ENCODE measurements at regions not wholly inside any gene's neighbourhood (a gene's known extent, or its start where the extent isn't known, plus 50 kb on each side); places are given as distances from the start of the nearest gene placed in this dataset.

- H3K9me3 ChIP-seq (ENCODE audit: control insufficient read depth, low read length) = no peaks in the 10 kb centered on the region
- no peaks in the 10 kb centered on the region for H3K36me3 ChIP-seq (ENCODE audit: control insufficient read depth, insufficient read depth, low read length)
- no peaks in the 10 kb centered on the region for H3K4me1 ChIP-seq (ENCODE audit: control insufficient read depth, insufficient read depth, low read length, poor library complexity, severe bottlenecking)
- H3K4me3 ChIP-seq (ENCODE audit: extremely low read depth, insufficient read depth, low read length, poor library complexity, severe bottlenecking) = no peak overlapping the region
- no peak overlapping the region for H3K27ac ChIP-seq (ENCODE audit: low read depth, low read length, severe bottlenecking)
Observed at GRCh38 chr2:33730804-33731203, 131.7 kb upstream of the FAM98A start.

DNA sequence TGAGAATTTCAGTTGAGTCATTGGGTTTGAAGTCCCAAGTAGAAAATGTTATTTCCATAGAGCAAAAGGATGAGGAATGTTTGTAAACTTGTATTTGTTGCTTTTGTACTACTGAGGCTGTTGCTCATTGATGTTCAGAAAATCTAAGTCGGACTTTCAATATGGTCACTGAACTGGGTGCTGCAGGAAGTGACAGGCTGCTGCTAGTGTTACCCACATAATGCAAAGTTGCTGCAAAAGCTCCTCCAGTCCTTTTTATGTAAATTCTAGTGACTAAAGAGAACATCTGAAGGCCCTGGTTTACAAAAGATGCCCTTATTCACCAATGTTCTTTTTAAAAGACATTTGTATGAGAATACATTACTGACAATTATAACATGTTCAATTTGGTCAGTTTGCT, 131.1 kb upstream of the FAM98A start:
- Histone ChIP-seq H3K9me3 (ENCODE audit: control insufficient read depth, low read length) (no peaks in the 10 kb centered on the region), H3K4me3 (ENCODE audit: extremely low read depth, insufficient read depth, low read length, poor library complexity, severe bottlenecking) (no peak overlapping the region), H3K36me3 (ENCODE audit: control insufficient read depth, insufficient read depth, low read length) (no peaks in the 10 kb centered on the region), H3K27ac (ENCODE audit: low read depth, low read length, severe bottlenecking) (no peak overlapping the region), H3K4me1 (ENCODE audit: control insufficient read depth, insufficient read depth, low read length, poor library complexity, severe bottlenecking) (no peaks in the 10 kb centered on the region)
- 67 to 75% methylated on average over 1 of the region's 1 CpG for WGBS, 2 experiments (ENCODE audit: insufficient coverage in 2 of 2)

GRCh38 chr2:33729353-33729752, 130.3 kb upstream of the FAM98A start:
- no peaks in the 10 kb centered on the region for H3K36me3 ChIP-seq (ENCODE audit: control insufficient read depth, insufficient read depth, low read length)
- H3K27ac ChIP-seq (ENCODE audit: low read depth, low read length, severe bottlenecking) = no peak overlapping the region
- no peaks in the 10 kb centered on the region for H3K9me3 ChIP-seq (ENCODE audit: control insufficient read depth, low read length)
- H3K4me3 ChIP-seq (ENCODE audit: extremely low read depth, insufficient read depth, low read length, poor library complexity, severe bottlenecking) = no peak overlapping the region
- no CpG with 5 or more reads among the region's 1 CpG for WGBS, 2 experiments (ENCODE audit: insufficient coverage in 2 of 2)
- no peaks in the 10 kb centered on the region for H3K4me1 ChIP-seq (ENCODE audit: control insufficient read depth, insufficient read depth, low read length, poor library complexity, severe bottlenecking)

DNA sequence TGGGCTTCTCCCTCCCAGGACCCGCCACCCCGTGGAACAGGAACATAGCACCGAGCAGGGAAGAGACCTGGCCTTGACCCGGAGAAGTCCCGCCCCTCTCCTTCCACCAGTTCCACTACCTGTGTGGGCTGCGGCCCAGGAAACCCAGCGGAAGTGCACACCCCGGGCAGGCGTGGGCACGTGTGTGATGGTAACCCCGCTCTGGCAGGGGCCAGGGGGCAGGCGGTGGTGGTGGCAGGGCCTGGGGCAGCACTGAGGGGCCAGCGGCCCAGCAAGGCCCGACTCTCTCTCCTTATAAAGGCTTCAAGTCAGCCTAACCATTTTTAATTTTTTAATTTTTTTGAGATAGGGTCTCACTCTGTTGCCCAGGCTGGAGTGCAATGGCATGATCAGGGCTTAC, 129.0 kb upstream of the FAM98A start:
- no peak overlapping the region for H3K27ac ChIP-seq (ENCODE audit: low read depth, low read length, severe bottlenecking)
- H3K4me3 ChIP-seq (ENCODE audit: extremely low read depth, insufficient read depth, low read length, poor library complexity, severe bottlenecking) = no peak overlapping the region
- WGBS, 2 experiments (ENCODE audit: insufficient coverage in 2 of 2) = 88 to 95% methylated on average over 8 to 11 of the region's 14 CpGs
- no peaks in the 10 kb centered on the region for H3K4me1 ChIP-seq (ENCODE audit: control insufficient read depth, insufficient read depth, low read length, poor library complexity, severe bottlenecking)
- no peaks in the 10 kb centered on the region for H3K36me3 ChIP-seq (ENCODE audit: control insufficient read depth, insufficient read depth, low read length)
- H3K9me3 ChIP-seq (ENCODE audit: control insufficient read depth, low read length) = no peaks in the 10 kb centered on the region

DNA sequence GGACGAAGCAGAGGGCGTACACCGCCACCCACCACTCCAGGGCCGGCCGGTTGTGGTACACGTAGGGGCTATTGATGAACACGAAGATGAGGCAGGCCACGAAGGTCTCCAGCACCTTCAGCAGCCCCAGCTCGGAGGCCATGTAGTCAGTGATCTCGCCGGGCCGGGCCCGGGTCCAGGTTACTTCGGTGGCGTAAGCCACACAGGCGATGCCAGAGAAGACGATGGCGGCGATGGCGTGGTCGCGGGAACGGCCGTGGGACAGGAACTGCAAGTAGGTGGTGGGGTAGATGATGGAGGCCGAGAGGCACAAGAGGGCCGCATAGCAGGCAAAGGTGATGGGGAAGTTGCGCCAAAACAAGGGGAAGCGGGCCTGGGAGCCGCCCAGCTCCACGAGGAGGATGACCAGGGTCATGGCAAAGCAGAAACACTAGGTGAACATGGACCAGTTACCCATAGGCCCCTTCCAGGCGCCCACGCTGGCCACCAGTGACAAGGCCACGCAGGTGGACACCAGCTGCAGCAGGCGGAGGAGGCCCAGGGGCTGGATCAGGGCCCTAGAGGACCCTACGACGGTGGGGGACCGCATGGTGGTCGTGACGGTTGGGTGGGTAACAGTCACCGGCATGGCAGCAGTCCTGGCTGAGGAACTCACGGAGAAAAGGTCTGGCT, 128.4 kb upstream of the FAM98A start:
- H3K27ac ChIP-seq (ENCODE audit: low read depth, low read length, severe bottlenecking) = no peak overlapping the region
- no peaks in the 10 kb centered on the region for H3K36me3 ChIP-seq (ENCODE audit: control insufficient read depth, insufficient read depth, low read length)
- no peak overlapping the region for H3K4me3 ChIP-seq (ENCODE audit: extremely low read depth, insufficient read depth, low read length, poor library complexity, severe bottlenecking)
- H3K4me1 ChIP-seq (ENCODE audit: control insufficient read depth, insufficient read depth, low read length, poor library complexity, severe bottlenecking) = no peaks in the 10 kb centered on the region
- no peaks in the 10 kb centered on the region for H3K9me3 ChIP-seq (ENCODE audit: control insufficient read depth, low read length)
- 93 to 98% methylated on average over 37 to 41 of the region's 41 CpGs for WGBS, 2 experiments (ENCODE audit: insufficient coverage in 2 of 2)

GRCh38 chr2:33726415-33726814, 127.3 kb upstream of the FAM98A start:
- Histone ChIP-seq H3K9me3 (ENCODE audit: control insufficient read depth, low read length) (no peaks in the 10 kb centered on the region), H3K4me1 (ENCODE audit: control insufficient read depth, insufficient read depth, low read length, poor library complexity, severe bottlenecking) (no peaks in the 10 kb centered on the region), H3K27ac (ENCODE audit: low read depth, low read length, severe bottlenecking) (no peak overlapping the region), H3K36me3 (ENCODE audit: control insufficient read depth, insufficient read depth, low read length) (no peaks in the 10 kb centered on the region), H3K4me3 (ENCODE audit: extremely low read depth, insufficient read depth, low read length, poor library complexity, severe bottlenecking) (no peak overlapping the region)
- WGBS, 2 experiments (ENCODE audit: insufficient coverage in 2 of 2) = 97 to 98% methylated on average over 3 to 7 of the region's 8 CpGs

- Histone ChIP-seq H3K9me3 (ENCODE audit: control insufficient read depth, low read length) (no peaks in the 10 kb centered on the region), H3K4me1 (ENCODE audit: control insufficient read depth, insufficient read depth, low read length, poor library complexity, severe bottlenecking) (no peaks in the 10 kb centered on the region), H3K27ac (ENCODE audit: low read depth, low read length, severe bottlenecking) (no peak overlapping the region), H3K36me3 (ENCODE audit: control insufficient read depth, insufficient read depth, low read length) (no peaks in the 10 kb centered on the region), H3K4me3 (ENCODE audit: extremely low read depth, insufficient read depth, low read length, poor library complexity, severe bottlenecking) (no peak overlapping the region)
- 70 to 100% methylated on average over 1 to 3 of the region's 3 CpGs for WGBS, 2 experiments (ENCODE audit: insufficient coverage in 2 of 2)
Observed at GRCh38 chr2:33723329-33723728, 124.2 kb upstream of the FAM98A start.

DNA sequence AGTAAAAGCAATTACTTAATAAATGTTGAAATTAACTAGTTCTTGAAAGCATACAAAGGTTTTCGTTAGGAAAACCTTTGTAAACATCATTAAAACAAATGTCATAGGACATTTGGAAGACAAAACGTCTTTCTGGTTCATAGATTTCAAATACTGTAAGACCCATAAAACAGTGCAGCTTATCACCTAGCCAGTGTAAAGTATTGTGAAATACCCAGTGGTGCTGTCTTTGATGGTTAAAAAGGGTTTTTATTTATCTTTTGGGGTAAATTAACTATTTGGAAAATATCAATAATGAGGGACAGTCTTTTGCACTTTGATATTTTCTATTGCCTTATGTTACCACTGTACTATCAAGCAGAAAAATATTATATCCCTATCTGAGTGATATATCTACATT, 120.0 kb upstream of the FAM98A start:
- WGBS, 2 experiments (ENCODE audit: insufficient coverage in 2 of 2) = no CpG with 5 or more reads among the region's 2 CpGs
- Histone ChIP-seq H3K4me3 (ENCODE audit: extremely low read depth, insufficient read depth, low read length, poor library complexity, severe bottlenecking) (no peak overlapping the region), H3K27ac (ENCODE audit: low read depth, low read length, severe bottlenecking) (no peak overlapping the region)

DNA sequence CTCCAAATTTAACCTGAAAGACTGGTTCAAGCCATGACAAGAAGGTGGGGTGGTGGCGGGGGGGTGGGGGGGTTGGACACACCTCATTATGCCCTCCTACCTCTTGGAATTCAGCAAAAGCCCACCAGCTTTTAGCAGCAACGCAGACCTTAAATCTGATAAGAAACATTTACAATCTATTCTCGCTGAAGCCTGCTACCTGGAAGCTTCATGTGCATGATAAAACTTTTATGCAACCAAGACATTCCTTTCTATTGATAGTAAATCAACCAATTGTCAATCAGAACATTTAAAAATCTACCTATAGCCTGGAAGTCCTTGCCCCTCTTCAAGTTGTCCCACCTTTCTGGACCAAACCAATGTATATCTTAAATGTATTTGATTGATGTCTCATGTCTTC, 113.6 kb upstream of the FAM98A start:
- Histone ChIP-seq H3K27ac (ENCODE audit: low read depth, low read length, severe bottlenecking) (no peak overlapping the region), H3K4me1 (ENCODE audit: control insufficient read depth, insufficient read depth, low read length, poor library complexity, severe bottlenecking) (no peaks in the 10 kb centered on the region), H3K9me3 (ENCODE audit: control insufficient read depth, low read length) (no peaks in the 10 kb centered on the region), H3K36me3 (ENCODE audit: control insufficient read depth, insufficient read depth, low read length) (no peaks in the 10 kb centered on the region), H3K4me3 (ENCODE audit: extremely low read depth, insufficient read depth, low read length, poor library complexity, severe bottlenecking) (no peak overlapping the region)
- 77 to 93% methylated on average over 2 of the region's 3 CpGs for WGBS, 2 experiments (ENCODE audit: insufficient coverage in 2 of 2)

More for the DNA sequence above, 120.0 kb upstream of the FAM98A start:
- no peaks in the 10 kb centered on the region for H3K36me3 ChIP-seq (ENCODE audit: control insufficient read depth, insufficient read depth, low read length)
- H3K4me1 ChIP-seq (ENCODE audit: control insufficient read depth, insufficient read depth, low read length, poor library complexity, severe bottlenecking) = no peaks in the 10 kb centered on the region
- H3K9me3 ChIP-seq (ENCODE audit: control insufficient read depth, low read length) = no peaks in the 10 kb centered on the region

DNA sequence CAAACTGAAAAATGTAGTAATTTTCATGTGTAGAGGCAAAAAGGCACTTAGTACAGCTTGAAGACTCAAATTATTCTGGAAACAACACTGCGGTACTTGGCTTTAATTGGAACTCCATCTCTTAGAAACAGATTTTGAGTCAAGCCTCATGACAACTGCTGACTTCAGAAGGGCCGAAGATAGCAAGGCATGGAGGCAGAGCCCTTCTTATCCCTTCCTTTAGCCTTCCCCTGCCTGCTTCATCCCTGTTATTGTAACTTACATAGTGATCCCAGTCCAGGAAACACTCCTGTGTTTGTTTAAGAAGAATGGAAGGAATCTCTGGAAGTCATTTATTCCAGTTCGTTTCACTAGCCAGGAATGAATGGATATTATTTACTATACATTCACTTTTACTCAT, 110.9 kb upstream of the FAM98A start:
- 92 to 100% methylated on average over 1 to 2 of the region's 3 CpGs for WGBS, 2 experiments (ENCODE audit: insufficient coverage in 2 of 2)
- Histone ChIP-seq H3K9me3 (ENCODE audit: control insufficient read depth, low read length) (no peaks in the 10 kb centered on the region), H3K36me3 (ENCODE audit: control insufficient read depth, insufficient read depth, low read length) (no peaks in the 10 kb centered on the region), H3K4me3 (ENCODE audit: extremely low read depth, insufficient read depth, low read length, poor library complexity, severe bottlenecking) (no peak overlapping the region), H3K4me1 (ENCODE audit: control insufficient read depth, insufficient read depth, low read length, poor library complexity, severe bottlenecking) (no peaks in the 10 kb centered on the region), H3K27ac (ENCODE audit: low read depth, low read length, severe bottlenecking) (no peak overlapping the region)

GRCh38 chr2:33707312-33707711, 108.2 kb upstream of the FAM98A start:
- H3K36me3 ChIP-seq (ENCODE audit: control insufficient read depth, insufficient read depth, low read length) = no peaks in the 10 kb centered on the region
- H3K27ac ChIP-seq (ENCODE audit: low read depth, low read length, severe bottlenecking) = no peak overlapping the region
- H3K4me1 ChIP-seq (ENCODE audit: control insufficient read depth, insufficient read depth, low read length, poor library complexity, severe bottlenecking) = no peaks in the 10 kb centered on the region
- no peaks in the 10 kb centered on the region for H3K9me3 ChIP-seq (ENCODE audit: control insufficient read depth, low read length)
- 78 to 93% methylated on average over 2 of the region's 2 CpGs for WGBS, 2 experiments (ENCODE audit: insufficient coverage in 2 of 2)
- no peak overlapping the region for H3K4me3 ChIP-seq (ENCODE audit: extremely low read depth, insufficient read depth, low read length, poor library complexity, severe bottlenecking)
